GM23338 (cell line): ENCODE measurements at regions not wholly inside any gene's neighbourhood (a gene's known extent, or its start where the extent isn't known, plus 50 kb on each side); places are given as distances from the start of the nearest gene placed in this dataset.

Source experiments
- ATAC-seq: fragments of 200-7000 bp; cut with Tn5 transposase; 3 replicates; pipeline ENCODE4 v1.9.1; 2020
- DNase-seq: peaks from one replicate; pipeline ENCODE4 v3.0.0-alpha.2; 2015; ENCODE audit warnings: low spot score
- H2AFZ ChIP-seq: fragments of 200-600 bp; sonication (generic); 2 replicates; pipeline ENCODE4 v1.8.0; 2016; ENCODE audit warnings: antibody characterized with exemption, mild to moderate bottlenecking, moderate library complexity
- H3F3A ChIP-seq: fragments of 200-600 bp; sonication (generic); replicated peaks from 2 replicates; pipeline ENCODE4 v1.8.0; 2017; ENCODE audit warnings: antibody characterized with exemption, mixed run types, low read depth
- H3K27ac ChIP-seq: fragments of 200-600 bp; sonication (generic); 2 replicates; pipeline ENCODE4 v1.6.1; 2016; ENCODE audit warnings: low read depth
- H3K27me3 ChIP-seq: fragments of 200-600 bp; sonication (generic); 2 replicates; pipeline ENCODE4 v1.8.0; 2016; ENCODE audit warnings: mild to moderate bottlenecking, mixed run types, moderate library complexity; ENCODE audit not compliant: insufficient read depth
- H3K36me3 ChIP-seq: fragments of 200-600 bp; sonication (generic); 2 replicates; pipeline ENCODE4 v1.8.0; 2016; ENCODE audit warnings: mild to moderate bottlenecking; ENCODE audit not compliant: insufficient read depth
- H3K4me1 ChIP-seq: fragments of 200-600 bp; sonication (generic); 2 replicates; pipeline ENCODE4 v1.8.0; 2016; ENCODE audit warnings: mild to moderate bottlenecking, moderate library complexity; ENCODE audit not compliant: insufficient read depth
- H3K4me2 ChIP-seq: fragments of 200-600 bp; sonication (generic); 2 replicates; pipeline ENCODE4 v1.7.1; 2017; ENCODE audit warnings: mixed run types
- H3K4me3 ChIP-seq: fragments of 200-600 bp; sonication (generic); 2 replicates; pipeline ENCODE4 v1.6.1; 2016; ENCODE audit warnings: mixed run types
- H3K79me2 ChIP-seq: fragments of 200-600 bp; sonication (generic); replicated peaks from 2 replicates; pipeline ENCODE4 v1.8.0; 2017; ENCODE audit warnings: mild to moderate bottlenecking; ENCODE audit not compliant: insufficient read depth
- H3K9me2 ChIP-seq: fragments of 200-600 bp; sonication (generic); 2 replicates; pipeline ENCODE4 v1.8.0; 2017; ENCODE audit not compliant: insufficient read depth
- H4K20me1 ChIP-seq: fragments of 200-600 bp; sonication (generic); replicated peaks from 2 replicates; pipeline ENCODE4 v1.8.0; 2017; ENCODE audit warnings: mild to moderate bottlenecking; ENCODE audit not compliant: insufficient read depth
- H3K27ac Mint-ChIP-seq: 2 replicates; pipeline ENCODE4 v1.8.0; 2020; ENCODE audit warnings: inconsistent platforms, mild to moderate bottlenecking, moderate library complexity, mixed read lengths
- H3K27me3 Mint-ChIP-seq: 3 replicates; pipeline ENCODE4 v1.8.0; 2022; ENCODE audit warnings: low read depth, mild to moderate bottlenecking, moderate library complexity, mixed read lengths, inconsistent platforms; ENCODE audit not compliant: insufficient read depth, poor library complexity
- H3K36me3 Mint-ChIP-seq: 3 replicates; pipeline ENCODE4 v1.8.0; 2021; ENCODE audit warnings: low read depth, mild to moderate bottlenecking, inconsistent platforms, moderate library complexity, mixed read lengths
- H3K4me1 Mint-ChIP-seq: 3 replicates; pipeline ENCODE4 v1.8.0; 2020; ENCODE audit warnings: mild to moderate bottlenecking, inconsistent platforms, mixed read lengths
- H3K4me3 Mint-ChIP-seq: 3 replicates; pipeline ENCODE4 v1.8.0; 2021; ENCODE audit warnings: moderate library complexity, mild to moderate bottlenecking, inconsistent platforms, mixed read lengths
- H3K9me3 Mint-ChIP-seq: 3 replicates; pipeline ENCODE4 v1.8.0; 2020; ENCODE audit warnings: moderate library complexity, mild to moderate bottlenecking, inconsistent platforms, mixed read lengths
- CREB1 ChIP-seq: fragments of 250-450 bp; sonication (Bioruptor Pico); IDR thresholded peaks from 2 replicates; pipeline ENCODE4 v1.5.0; 2020; ENCODE audit warnings: low read depth, mild to moderate bottlenecking, moderate library complexity
- EZH2 ChIP-seq: fragments of 200-600 bp; sonication (generic); IDR thresholded peaks from one replicate; pipeline ENCODE4 v1.8.0; 2017; ENCODE audit warnings: antibody characterized with exemption, mild to moderate bottlenecking, low read depth; ENCODE audit not compliant: unreplicated experiment
- EZH2phosphoT487 ChIP-seq: fragments of 200-600 bp; sonication (generic); IDR thresholded peaks from one replicate; pipeline ENCODE4 v1.8.1; 2018; ENCODE audit warnings: antibody characterized with exemption; ENCODE audit not compliant: unreplicated experiment
- JUNB ChIP-seq: IDR thresholded peaks from one replicate; pipeline ENCODE4 v1.6.1; 2016; ENCODE audit warnings: antibody characterized with exemption; ENCODE audit not compliant: unreplicated experiment
- NANOG ChIP-seq: IDR thresholded peaks from 2 replicates; pipeline ENCODE4 v1.6.1; 2016; ENCODE audit warnings: antibody characterized with exemption, borderline replicate concordance
- POLR2AphosphoS5 ChIP-seq: IDR thresholded peaks from 2 replicates; pipeline ENCODE4 v1.6.1; 2016; ENCODE audit warnings: antibody characterized with exemption, low read depth
- STAT1 ChIP-seq: IDR thresholded peaks from one replicate; pipeline ENCODE4 v1.6.1; 2016; ENCODE audit warnings: antibody characterized with exemption; ENCODE audit not compliant: unreplicated experiment
- ZNF114 ChIP-seq: fragments of 250-450 bp; sonication (Bioruptor Pico); IDR thresholded peaks from 2 replicates; pipeline ENCODE4 v1.5.0; 2020; ENCODE audit warnings: mild to moderate bottlenecking, moderate library complexity
- ZNF331 ChIP-seq: fragments of 250-450 bp; sonication (Bioruptor Pico); IDR thresholded peaks from 2 replicates; pipeline ENCODE4 v1.5.0; 2020; ENCODE audit warnings: low read depth, mild to moderate bottlenecking, moderate library complexity
- TF ChIP-seq, protein P1 (sequence below), 2 experiments: fragments of 200-600 bp in 1 of 2; sonication (generic) in 1 of 2; conservative IDR thresholded peaks; 2 replicates each; pipeline versions ENCODE4 v1.5.1 to v1.6.1; 2016 to 2017; ENCODE audit warnings: antibody characterized with exemption in 2 of 2, low read depth in 2 of 2, mild to moderate bottlenecking in 2 of 2, moderate library complexity in 1 of 2
- TF ChIP-seq, protein P2 (sequence below): IDR thresholded peaks from 2 replicates; pipeline ENCODE4 v1.6.1; 2016; ENCODE audit warnings: antibody characterized with exemption
- TF ChIP-seq, protein P3 (sequence below): IDR thresholded peaks from one replicate; pipeline ENCODE4 v1.6.1; 2018; ENCODE audit warnings: antibody characterized with exemption; ENCODE audit not compliant: unreplicated experiment

DNA sequence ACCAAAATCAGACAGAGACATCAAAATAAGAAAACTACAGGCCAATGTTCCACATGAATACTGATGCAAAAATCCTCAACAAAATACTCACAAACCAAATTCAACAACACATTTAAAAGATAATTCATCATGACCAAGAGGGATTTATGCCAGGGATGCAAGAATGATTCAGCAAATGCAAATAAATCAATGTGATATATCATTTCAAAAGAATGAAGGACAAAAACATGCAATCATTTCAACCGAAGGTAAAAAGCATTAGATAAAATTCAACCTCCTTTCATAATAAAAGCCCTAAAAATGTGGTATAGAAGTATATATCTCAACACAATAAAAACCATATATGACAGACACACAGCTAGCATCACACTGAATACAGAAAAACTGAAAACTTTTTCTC is 81.5 kb upstream of the LYPLAL1 start:
- H3K4me3 Mint-ChIP-seq = no peak overlapping the region
- Histone ChIP-seq H2AFZ (no peak overlapping the region), H3K36me3 (no peaks in the 10 kb centered on the region), H3F3A (no peaks in the 10 kb centered on the region), H3K9me2 (no peaks in the 10 kb centered on the region), H3K4me1 (no peaks in the 10 kb centered on the region), H3K4me2 (no peak overlapping the region), H3K27me3 (no peaks in the 10 kb centered on the region), H3K27ac (no peak overlapping the region), H3K79me2 (no peaks in the 10 kb centered on the region), H4K20me1 (no peaks in the 10 kb centered on the region), H3K4me3 (no peak overlapping the region)
- peak overlapping the region; percentile 53 for H3K27ac Mint-ChIP-seq
- peaks cover 6% of the 10 kb centered on the region; the same call in 2 of the 3 replicates for H3K4me1 Mint-ChIP-seq
- no peaks in the 10 kb centered on the region for H3K36me3 Mint-ChIP-seq
- DNase-seq = no peak
- no peaks in the 10 kb centered on the region for H3K27me3 Mint-ChIP-seq
- TF ChIP-seq ZNF331 (CRISPR knock-in tag) (no peak), EZH2phosphoT487 (no peak), POLR2AphosphoS5 (no peak)
- H3K9me3 Mint-ChIP-seq = no peaks in the 10 kb centered on the region; the same call in 2 of the 3 replicates
- no peak for ATAC-seq

DNA sequence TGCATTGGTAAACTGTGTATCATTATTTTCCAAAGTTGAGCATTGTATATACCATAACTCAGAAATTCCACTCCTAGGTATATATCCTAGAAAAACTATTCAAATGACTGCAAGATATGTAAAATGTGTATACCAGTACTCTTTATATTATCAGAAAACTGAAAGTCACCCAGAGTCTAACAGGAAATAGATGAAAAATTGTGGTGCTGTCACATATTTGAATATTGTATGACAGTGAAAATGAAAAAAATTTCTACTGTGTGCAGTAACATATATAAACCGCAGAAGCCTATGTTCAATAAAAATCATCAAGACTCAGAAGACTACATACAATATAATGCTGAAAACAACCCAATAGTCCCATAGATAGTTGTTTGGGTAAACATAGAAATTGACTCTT is 74.4 kb upstream of the LYPLAL1 start:
- H3K4me1 Mint-ChIP-seq = peaks cover 7% of the 10 kb centered on the region; the same call in 2 of the 3 replicates
- Histone ChIP-seq H2AFZ (peak overlapping the region; percentile 76; the same call in 1 of the 2 replicates), H3K27me3 (no peaks in the 10 kb centered on the region), H3F3A (no peaks in the 10 kb centered on the region), H3K79me2 (no peaks in the 10 kb centered on the region), H3K9me2 (no peaks in the 10 kb centered on the region), H3K36me3 (no peaks in the 10 kb centered on the region), H3K27ac (no peak overlapping the region), H3K4me1 (peaks cover 8% of the 10 kb centered on the region; the same call in 1 of the 2 replicates), H4K20me1 (no peaks in the 10 kb centered on the region), H3K4me3 (no peak overlapping the region), H3K4me2 (no peak overlapping the region)
- ATAC-seq (no peak), DNase-seq (no peak)
- no peak overlapping the region for H3K4me3 Mint-ChIP-seq
- peaks cover 6% of the 10 kb centered on the region; the same call in 1 of the 3 replicates for H3K9me3 Mint-ChIP-seq
- TF ChIP-seq POLR2AphosphoS5 = no peak
- no peak for TF ChIP-seq ZNF114 (CRISPR knock-in tag)
- peaks cover 2% of the 10 kb centered on the region for H3K27me3 Mint-ChIP-seq
- 0 out of 3 replicates have a peak, but pooled peaks cover 2% of the 10 kb centered on the region for H3K36me3 Mint-ChIP-seq
- no peak overlapping the region for H3K27ac Mint-ChIP-seq

DNA sequence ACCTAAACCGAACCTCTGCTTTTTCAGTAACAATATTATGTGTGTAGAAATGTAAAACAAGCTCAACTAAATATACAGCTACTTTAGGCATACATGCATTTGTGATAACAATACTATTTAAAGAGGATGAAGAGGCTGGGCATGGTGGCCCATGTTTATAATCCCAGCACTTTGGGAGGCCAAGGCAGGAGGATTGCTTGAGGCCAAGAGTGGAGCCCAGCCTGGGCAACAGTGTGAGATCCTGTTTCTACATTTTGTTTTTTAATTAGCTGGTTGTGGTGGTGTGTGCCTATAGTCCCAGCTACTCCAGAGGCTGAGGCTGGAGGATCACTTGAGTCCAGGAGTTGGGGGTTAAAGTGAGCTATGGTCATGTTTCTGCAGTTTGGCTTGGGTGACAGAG is 73.6 kb upstream of the LYPLAL1 start:
- ATAC-seq (no peak), DNase-seq (no peak)
- H2AFZ ChIP-seq = no peak overlapping the region
- Mint-ChIP-seq H3K4me3 (no peak overlapping the region), H3K9me3 (peaks cover 6% of the 10 kb centered on the region; the same call in 2 of the 3 replicates), H3K4me1 (peaks cover 7% of the 10 kb centered on the region; the same call in 2 of the 3 replicates), H3K27me3 (peaks cover 2% of the 10 kb centered on the region), H3K36me3 (0 out of 3 replicates have a peak, but pooled peaks cover 2% of the 10 kb centered on the region), H3K27ac (no peak overlapping the region)
- H3K27ac ChIP-seq = no peak overlapping the region
- TF ChIP-seq, protein P1, sequence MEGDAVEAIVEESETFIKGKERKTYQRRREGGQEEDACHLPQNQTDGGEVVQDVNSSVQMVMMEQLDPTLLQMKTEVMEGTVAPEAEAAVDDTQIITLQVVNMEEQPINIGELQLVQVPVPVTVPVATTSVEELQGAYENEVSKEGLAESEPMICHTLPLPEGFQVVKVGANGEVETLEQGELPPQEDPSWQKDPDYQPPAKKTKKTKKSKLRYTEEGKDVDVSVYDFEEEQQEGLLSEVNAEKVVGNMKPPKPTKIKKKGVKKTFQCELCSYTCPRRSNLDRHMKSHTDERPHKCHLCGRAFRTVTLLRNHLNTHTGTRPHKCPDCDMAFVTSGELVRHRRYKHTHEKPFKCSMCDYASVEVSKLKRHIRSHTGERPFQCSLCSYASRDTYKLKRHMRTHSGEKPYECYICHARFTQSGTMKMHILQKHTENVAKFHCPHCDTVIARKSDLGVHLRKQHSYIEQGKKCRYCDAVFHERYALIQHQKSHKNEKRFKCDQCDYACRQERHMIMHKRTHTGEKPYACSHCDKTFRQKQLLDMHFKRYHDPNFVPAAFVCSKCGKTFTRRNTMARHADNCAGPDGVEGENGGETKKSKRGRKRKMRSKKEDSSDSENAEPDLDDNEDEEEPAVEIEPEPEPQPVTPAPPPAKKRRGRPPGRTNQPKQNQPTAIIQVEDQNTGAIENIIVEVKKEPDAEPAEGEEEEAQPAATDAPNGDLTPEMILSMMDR (conservative IDR thresholded peaks at IDR 0.05; ENCODE audit: low read depth in 2 of 2) = no peak
- TF ChIP-seq POLR2AphosphoS5 = no peak
- TF ChIP-seq, protein P2, sequence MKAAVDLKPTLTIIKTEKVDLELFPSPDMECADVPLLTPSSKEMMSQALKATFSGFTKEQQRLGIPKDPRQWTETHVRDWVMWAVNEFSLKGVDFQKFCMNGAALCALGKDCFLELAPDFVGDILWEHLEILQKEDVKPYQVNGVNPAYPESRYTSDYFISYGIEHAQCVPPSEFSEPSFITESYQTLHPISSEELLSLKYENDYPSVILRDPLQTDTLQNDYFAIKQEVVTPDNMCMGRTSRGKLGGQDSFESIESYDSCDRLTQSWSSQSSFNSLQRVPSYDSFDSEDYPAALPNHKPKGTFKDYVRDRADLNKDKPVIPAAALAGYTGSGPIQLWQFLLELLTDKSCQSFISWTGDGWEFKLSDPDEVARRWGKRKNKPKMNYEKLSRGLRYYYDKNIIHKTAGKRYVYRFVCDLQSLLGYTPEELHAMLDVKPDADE = no peak
- no peak for TF ChIP-seq ZNF114 (CRISPR knock-in tag)
- TF ChIP-seq, protein P3, sequence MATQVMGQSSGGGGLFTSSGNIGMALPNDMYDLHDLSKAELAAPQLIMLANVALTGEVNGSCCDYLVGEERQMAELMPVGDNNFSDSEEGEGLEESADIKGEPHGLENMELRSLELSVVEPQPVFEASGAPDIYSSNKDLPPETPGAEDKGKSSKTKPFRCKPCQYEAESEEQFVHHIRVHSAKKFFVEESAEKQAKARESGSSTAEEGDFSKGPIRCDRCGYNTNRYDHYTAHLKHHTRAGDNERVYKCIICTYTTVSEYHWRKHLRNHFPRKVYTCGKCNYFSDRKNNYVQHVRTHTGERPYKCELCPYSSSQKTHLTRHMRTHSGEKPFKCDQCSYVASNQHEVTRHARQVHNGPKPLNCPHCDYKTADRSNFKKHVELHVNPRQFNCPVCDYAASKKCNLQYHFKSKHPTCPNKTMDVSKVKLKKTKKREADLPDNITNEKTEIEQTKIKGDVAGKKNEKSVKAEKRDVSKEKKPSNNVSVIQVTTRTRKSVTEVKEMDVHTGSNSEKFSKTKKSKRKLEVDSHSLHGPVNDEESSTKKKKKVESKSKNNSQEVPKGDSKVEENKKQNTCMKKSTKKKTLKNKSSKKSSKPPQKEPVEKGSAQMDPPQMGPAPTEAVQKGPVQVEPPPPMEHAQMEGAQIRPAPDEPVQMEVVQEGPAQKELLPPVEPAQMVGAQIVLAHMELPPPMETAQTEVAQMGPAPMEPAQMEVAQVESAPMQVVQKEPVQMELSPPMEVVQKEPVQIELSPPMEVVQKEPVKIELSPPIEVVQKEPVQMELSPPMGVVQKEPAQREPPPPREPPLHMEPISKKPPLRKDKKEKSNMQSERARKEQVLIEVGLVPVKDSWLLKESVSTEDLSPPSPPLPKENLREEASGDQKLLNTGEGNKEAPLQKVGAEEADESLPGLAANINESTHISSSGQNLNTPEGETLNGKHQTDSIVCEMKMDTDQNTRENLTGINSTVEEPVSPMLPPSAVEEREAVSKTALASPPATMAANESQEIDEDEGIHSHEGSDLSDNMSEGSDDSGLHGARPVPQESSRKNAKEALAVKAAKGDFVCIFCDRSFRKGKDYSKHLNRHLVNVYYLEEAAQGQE = no peak
- TF ChIP-seq NANOG = no peak
- TF ChIP-seq ZNF331 (CRISPR knock-in tag) = no peak
- TF ChIP-seq EZH2 = no peak
- no peak for TF ChIP-seq EZH2phosphoT487
- no peak for TF ChIP-seq JUNB
- no peak for TF ChIP-seq CREB1 (CRISPR knock-in tag)
- no peak for TF ChIP-seq STAT1
- no peak overlapping the region for H3K4me2 ChIP-seq
- H3K4me3 ChIP-seq = no peak overlapping the region
- H3K4me1 ChIP-seq = peaks cover 8% of the 10 kb centered on the region; the same call in 1 of the 2 replicates
- H3K27me3 ChIP-seq = no peaks in the 10 kb centered on the region
- no peaks in the 10 kb centered on the region for H3K9me2 ChIP-seq
- no peaks in the 10 kb centered on the region for H3F3A ChIP-seq
- H3K79me2 ChIP-seq = no peaks in the 10 kb centered on the region
- H3K36me3 ChIP-seq = no peaks in the 10 kb centered on the region
- H4K20me1 ChIP-seq = no peaks in the 10 kb centered on the region
